ENCODE measurements at regions not wholly inside any gene's neighbourhood (a gene's known extent, or its start where the extent isn't known, plus 50 kb on each side); places are given as distances from the start of the nearest gene placed in this dataset.

- no peak for TF ChIP-seq CTCF (IDR thresholded peaks at IDR 0.05)
- no peak for TF ChIP-seq POLR2AphosphoS5 (IDR thresholded peaks at IDR 0.05; ENCODE audit: low read depth, low read length)
- no peak for TF ChIP-seq TCF7L2 (IDR thresholded peaks at IDR 0.05; ENCODE audit: low read depth, low read length)
- no peak for TF ChIP-seq REST (IDR thresholded peaks at IDR 0.05; ENCODE audit: insufficient read depth in 1 of 2, low read depth in 2 of 2, low read length in 1 of 2)
- no peak for TF ChIP-seq SIN3A (IDR thresholded peaks at IDR 0.05; ENCODE audit: borderline replicate concordance, insufficient read depth, low read depth, low read length)
These were observed 105.7 kb upstream of the ANO1 start for GRCh38 chr11:69972351-69972802.

All from Panc1 (cell line).